HepG2 (cell line): ENCODE measurements at regions not wholly inside any gene's neighbourhood (a gene's known extent, or its start where the extent isn't known, plus 50 kb on each side); places are given as distances from the start of the nearest gene placed in this dataset.

Experiments
- ATAC-seq: fragments of 200-7000 bp; cut with Tn5 transposase; 3 replicates; pipeline ENCODE4 v1.9.1; 2020; ENCODE audit warnings: mild to moderate bottlenecking, moderate library complexity
- BruUV-seq: library from RNA; stranded (reverse); fragments of 400-500 nt; replicated peaks from 2 replicates; lab custom pipeline; 2021; lab: Mats Ljungman, UMichigan
- CTCF ChIA-PET: fragments of 300-600 bp; formaldehyde crosslinking; extraction: SDS; loops from one replicate; lab custom pipeline; 2021; ENCODE audit warnings: low total read pairs, inconsistent platforms, low intra/inter-chr PET ratio; lab: Yijun Ruan, JAX
- POLR2A ChIA-PET: fragments of 350-600 bp; sonication (Branson Sonifier 250); formaldehyde crosslinking; loops from one replicate; lab custom pipeline; 2020; ENCODE audit warnings: antibody characterized with exemption, inconsistent platforms; lab: Yijun Ruan, JAX
- DNase-seq: peaks from one replicate; pipeline ENCODE4 v3.0.0-alpha.2; 2015; ENCODE audit warnings: low spot score
- FAIRE-seq: peaks from 3 replicates; lab custom pipeline; 2011; peaks lifted over from hg19 to GRCh38; lab: Jason Lieb, UNC
- H2AFZ ChIP-seq: one replicate; pipeline ENCODE4 v1.6.1; 2011; ENCODE audit warnings: low read length, inconsistent platforms
- H3K27ac ChIP-seq: fragments of 300-600 bp; 3 replicates; pipeline ENCODE4 v1.8.0; 2011; ENCODE audit warnings: mixed run types, mild to moderate bottlenecking, mixed read lengths, low read length, inconsistent platforms; ENCODE audit not compliant: insufficient read depth; ENCODE audit errors: extremely low read length
- H3K27me3 ChIP-seq, 2 experiments: fragments of 200-600 bp in 1 of 2; 2 replicates in 1 of 2; 3 replicates in 1 of 2; pipeline versions ENCODE4 v1.6.0 to v1.8.0; 2011; ENCODE audit warnings: low read length in 2 of 2, mild to moderate bottlenecking in 2 of 2, moderate library complexity in 2 of 2, inconsistent platforms in 1 of 2; ENCODE audit not compliant: insufficient read depth in 2 of 2, control insufficient read depth in 1 of 2
- H3K36me3 ChIP-seq, 2 experiments: fragments of 200-600 bp in 1 of 2; replicated peaks in 1 of 2; 2 replicates in 1 of 2; 3 replicates in 1 of 2; pipeline versions ENCODE4 v1.5.1 to v1.8.0; 2011; ENCODE audit warnings: low read length in 2 of 2, inconsistent platforms in 1 of 2; ENCODE audit not compliant: insufficient read depth in 2 of 2, control insufficient read depth in 1 of 2
- H3K4me1 ChIP-seq: 2 replicates; pipeline ENCODE4 v1.5.1; 2012; ENCODE audit warnings: low read length, inconsistent platforms; ENCODE audit not compliant: insufficient read depth
- H3K4me2 ChIP-seq: 2 replicates; pipeline ENCODE4 v1.6.0; 2011; ENCODE audit warnings: low read depth, low read length, inconsistent platforms
- H3K4me3 ChIP-seq, 3 experiments: fragments of 200-600 bp in 1 of 3; sonication (generic), shearing (Covaris generic) in 1 of 3; replicated peaks in 1 of 3; 2 replicates each; pipeline ENCODE4 v1.5.1; 2011 to 2016; ENCODE audit warnings: low read length in 3 of 3, inconsistent platforms in 2 of 3, low read depth in 2 of 3, mild to moderate bottlenecking in 2 of 3, control low read depth in 1 of 3, mixed read lengths in 1 of 3; ENCODE audit not compliant: insufficient read depth in 1 of 3
- H3K79me2 ChIP-seq: one replicate; pipeline ENCODE4 v1.6.1; 2011; ENCODE audit warnings: low read length, inconsistent platforms; ENCODE audit not compliant: insufficient read depth
- H3K9ac ChIP-seq: 2 replicates; pipeline ENCODE4 v1.6.0; 2011; ENCODE audit warnings: mild to moderate bottlenecking, low read depth, low read length, inconsistent platforms; ENCODE audit not compliant: insufficient read depth
- H3K9me3 ChIP-seq: 2 replicates; pipeline ENCODE4 v1.5.1; 2012; ENCODE audit warnings: mild to moderate bottlenecking, low read length
- H4K20me1 ChIP-seq: 2 replicates; pipeline ENCODE4 v1.6.0; 2011; ENCODE audit warnings: inconsistent platforms, mild to moderate bottlenecking, low read length, moderate library complexity; ENCODE audit not compliant: insufficient read depth
- AGO1 ChIP-seq: fragments of 200-400 bp; formaldehyde crosslinking; IDR thresholded peaks from 2 replicates; pipeline ENCODE4 v1.6.1; 2017; ENCODE audit warnings: mild to moderate bottlenecking, low read depth, low read length, moderate library complexity; ENCODE audit not compliant: poor library complexity, severe bottlenecking
- FOXO4 ChIP-seq: sonication (generic); formaldehyde crosslinking; conservative IDR thresholded peaks from 2 replicates; pipeline ENCODE4 v1.8.1; 2023; ENCODE audit warnings: missing genetic modification reagents
- HBP1 ChIP-seq: IDR thresholded peaks from 2 replicates; pipeline ENCODE4 v1.6.1; 2016; ENCODE audit warnings: low read depth, control low read depth
- HMG20A ChIP-seq: IDR thresholded peaks from 2 replicates; pipeline ENCODE4 v1.6.1; 2016; ENCODE audit warnings: borderline replicate concordance
- HMG20B ChIP-seq: conservative IDR thresholded peaks from 2 replicates; pipeline ENCODE4 v1.6.1; 2016; ENCODE audit warnings: missing genetic modification reagents, missing compliant biosample characterization
- MED8 ChIP-seq: sonication (generic); formaldehyde crosslinking; IDR thresholded peaks from 2 replicates; pipeline ENCODE4 v1.8.1; 2023; ENCODE audit warnings: mild to moderate bottlenecking, missing genetic modification reagents; ENCODE audit not compliant: insufficient replicate concordance
- SMAD1 ChIP-seq: sonication (generic); formaldehyde crosslinking; IDR thresholded peaks from 2 replicates; pipeline ENCODE4 v1.4.0; 2020; ENCODE audit warnings: missing genetic modification reagents, low read depth, mild to moderate bottlenecking, borderline replicate concordance
- TGIF2 ChIP-seq: IDR thresholded peaks from 2 replicates; pipeline ENCODE4 v1.6.1; 2016; ENCODE audit warnings: control low read depth, missing compliant biosample characterization
- ZBTB44 ChIP-seq: sonication (generic); formaldehyde crosslinking; IDR thresholded peaks from 2 replicates; pipeline ENCODE4 v1.4.0; 2020; ENCODE audit warnings: missing genetic modification reagents
- ZC3H4 ChIP-seq: sonication (generic); formaldehyde crosslinking; IDR thresholded peaks from 2 replicates; pipeline ENCODE4 v1.4.0; 2020; ENCODE audit warnings: missing genetic modification reagents, borderline replicate concordance
- ZFX ChIP-seq: sonication (generic); formaldehyde crosslinking; IDR thresholded peaks from 2 replicates; pipeline ENCODE4 v1.4.0; 2020; ENCODE audit warnings: mild to moderate bottlenecking, low read depth, missing genetic modification reagents, moderate library complexity
- ZNF205 ChIP-seq: IDR thresholded peaks from 2 replicates; pipeline ENCODE4 v1.6.1; 2018; ENCODE audit warnings: missing biosample characterization, missing genetic modification reagents
- ZNF672 ChIP-seq: sonication (generic); formaldehyde crosslinking; IDR thresholded peaks from 2 replicates; pipeline ENCODE4 v1.8.1; 2022; ENCODE audit warnings: missing genetic modification reagents
- ZSCAN9 ChIP-seq: IDR thresholded peaks from 2 replicates; pipeline ENCODE4 v1.6.1; 2016; ENCODE audit warnings: borderline replicate concordance
- WGBS: methylation state at CpG from one replicate; pipeline ENCODE4 v1.1.6; 2017; ENCODE audit warnings: low lambda C conversion rate; 5-methylcytosine and 5-hydroxymethylcytosine counted together
- in situ Hi-C: cut with HindIII; loops from 2 replicates; pipeline ENCODE4 v1.10.0; 2017; ENCODE audit warnings: low pct_unique_long_range_greater_than_20kb; ENCODE audit not compliant: extremely low pct_ligation_motif_present
- intact Hi-C: fragments of 100-400 bp; cut with micrococcal nuclease; formaldehyde crosslinking; loops from one replicate; pipeline ENCODE4 v1.10.0; 2022; ENCODE audit not compliant: unreplicated experiment

- DNase-seq: no peak
- in situ Hi-C loops: no loop called here
- TF ChIP-seq HMG20B (CRISPR knock-in tag): no peak
- TF ChIP-seq, all 625 proteins: peak for 0
- POLR2A ChIA-PET: no interaction called here
- peaks cover 1 to 19% of the 10 kb centered on the region in 2 experiments; a peak in 1 of 5 replicates for H3K27me3 ChIP-seq
- WGBS: 2% methylated on average over 5 of the region's 5 CpGs
- H3K9me3 ChIP-seq: no peaks in the 10 kb centered on the region
- H2AFZ ChIP-seq: no peak overlapping the region
- H3K27ac ChIP-seq: no peak overlapping the region
- no peaks in the 10 kb centered on the region for H3K79me2 ChIP-seq
- BruUV-seq: no TSS peak
- H3K4me3 ChIP-seq: no peak overlapping the region
- no peak for ATAC-seq
- no peak overlapping the region for H3K9ac ChIP-seq
- intact Hi-C loops: no loop called here
- no peaks in the 10 kb centered on the region for H3K4me1 ChIP-seq
- FAIRE-seq: no peak
- CTCF ChIA-PET: no interaction called here
- H3K36me3 ChIP-seq: no peaks in the 10 kb centered on the region
- no peaks in the 10 kb centered on the region for H4K20me1 ChIP-seq
- H3K4me2 ChIP-seq: no peak overlapping the region
Measured at GRCh38 chr12:65712260-65713004, 111.9 kb upstream of the HMGA2 start.

GRCh38 chr12:65715961-65716360, 108.3 kb upstream of the HMGA2 start:
- Histone ChIP-seq H2AFZ (no peak overlapping the region), H3K9ac (no peak overlapping the region), H3K27ac (no peak overlapping the region), H3K27me3 (peaks cover 1 to 31% of the 10 kb centered on the region in 2 experiments; a peak in 2 of 5 replicates), H4K20me1 (no peaks in the 10 kb centered on the region), H3K9me3 (no peaks in the 10 kb centered on the region), H3K4me1 (peaks cover 12% of the 10 kb centered on the region), H3K36me3 (no peaks in the 10 kb centered on the region), H3K79me2 (no peaks in the 10 kb centered on the region), H3K4me3 (no peak overlapping the region), H3K4me2 (no peak overlapping the region)
- in situ Hi-C loops (no loop called here), intact Hi-C loops (no loop called here)
- WGBS: 68% methylated on average over 5 of the region's 5 CpGs
- ChIA-PET CTCF (no interaction called here), POLR2A (no interaction called here)
- no TSS peak for BruUV-seq
- FAIRE-seq: no peak
- ATAC-seq: no peak
- no peak for DNase-seq
- no peak for TF ChIP-seq ZNF205
- TF ChIP-seq SMAD1 (CRISPR knock-in tag): no peak
- no peak for TF ChIP-seq ZBTB44
- TF ChIP-seq TGIF2 (CRISPR knock-in tag): no peak
- TF ChIP-seq HBP1 (CRISPR knock-in tag): no peak
- no peak for TF ChIP-seq MED8
- TF ChIP-seq ZFX (CRISPR knock-in tag): no peak
- TF ChIP-seq ZNF672: no peak
- no peak for TF ChIP-seq FOXO4 (CRISPR knock-in tag)
- TF ChIP-seq AGO1: no peak
- no peak for TF ChIP-seq HMG20A (CRISPR knock-in tag)
- no peak for TF ChIP-seq ZSCAN9 (CRISPR knock-in tag)
- no peak for TF ChIP-seq ZC3H4
